ENCODE measurements at regions not wholly inside any gene's neighbourhood (a gene's known extent, or its start where the extent isn't known, plus 50 kb on each side); places are given as distances from the start of the nearest gene placed in this dataset.

- no peak for TF ChIP-seq POLR2A (IDR thresholded peaks at IDR 0.05; ENCODE audit: low read length)
- TF ChIP-seq GATA1 (IDR thresholded peaks at IDR 0.05; ENCODE audit: low read depth, low read length): no peak
These were observed 181.9 kb downstream of the FAT3 start for GRCh38 chr11:92406472-92406871.
